WTC11 (cell line): ENCODE measurements at regions not wholly inside any gene's neighbourhood (a gene's known extent, or its start where the extent isn't known, plus 50 kb on each side); places are given as distances from the start of the nearest gene placed in this dataset.

ENCODE experiments used
- ATAC-seq: fragments of 200-7000 bp; cut with Tn5 transposase; 2 replicates; pipeline ENCODE4 v1.10.0; 2021; ENCODE audit warnings: mild to moderate bottlenecking, moderate library complexity
- CTCF ChIA-PET: fragments of 300-600 bp; sonication (Branson Sonifier 250); formaldehyde crosslinking; loops from one replicate; lab custom pipeline; 2021; ENCODE audit warnings: antibody characterized with exemption; lab: Charles Lee
- POLR2A ChIA-PET: fragments of 350-600 bp; sonication (Branson Sonifier 250); formaldehyde crosslinking; loops from one replicate; lab custom pipeline; 2021; ENCODE audit warnings: antibody characterized with exemption; lab: Charles Lee
- DNase-seq: peaks from one replicate; pipeline ENCODE4 v3.0.0; 2021; ENCODE audit warnings: low spot score
- H3K27ac Mint-ChIP-seq: 2 replicates; pipeline ENCODE4 v1.8.0; 2021; ENCODE audit warnings: mixed read lengths
- H3K27me3 Mint-ChIP-seq: 2 replicates; pipeline ENCODE4 v1.8.0; 2021; ENCODE audit warnings: low read depth, mild to moderate bottlenecking, moderate library complexity, mixed read lengths
- H3K36me3 Mint-ChIP-seq: 2 replicates; pipeline ENCODE4 v1.8.0; 2021; ENCODE audit warnings: mixed read lengths
- H3K4me1 Mint-ChIP-seq: 2 replicates; pipeline ENCODE4 v1.8.0; 2022; ENCODE audit warnings: mixed read lengths
- H3K4me3 Mint-ChIP-seq: 2 replicates; pipeline ENCODE4 v1.8.0; 2021; ENCODE audit warnings: mild to moderate bottlenecking, moderate library complexity, mixed read lengths
- H3K9me3 Mint-ChIP-seq: 2 replicates; pipeline ENCODE4 v1.8.0; 2021; ENCODE audit warnings: mixed read lengths
- E2F5 ChIP-seq: sonication (generic); formaldehyde crosslinking; IDR thresholded peaks from 2 replicates; pipeline ENCODE4 v1.8.1; 2022; ENCODE audit warnings: mild to moderate bottlenecking, moderate library complexity, missing genetic modification reagents
- ERG ChIP-seq: fragments of 250-450 bp; sonication (Bioruptor Pico); IDR thresholded peaks from 2 replicates; pipeline ENCODE4 v1.8.0; 2021; ENCODE audit warnings: mild to moderate bottlenecking
- FOXP1 ChIP-seq: sonication (generic); formaldehyde crosslinking; IDR thresholded peaks from 2 replicates; pipeline ENCODE4 v1.8.0; 2022; ENCODE audit warnings: missing genetic modification reagents, mild to moderate bottlenecking, moderate library complexity, borderline replicate concordance
- GTF2I ChIP-seq: fragments of 250-450 bp; sonication (Bioruptor Pico); conservative IDR thresholded peaks from 2 replicates; pipeline ENCODE4 v1.4.0; 2021; ENCODE audit warnings: mild to moderate bottlenecking
- JAZF1 ChIP-seq: fragments of 250-450 bp; sonication (Bioruptor Pico); IDR thresholded peaks from 2 replicates; pipeline ENCODE4 v1.9.0; 2021; ENCODE audit warnings: moderate library complexity, mild to moderate bottlenecking, inconsistent platforms
- KAT7 ChIP-seq: sonication (generic); formaldehyde crosslinking; IDR thresholded peaks from 2 replicates; pipeline ENCODE4 v1.8.1; 2023; ENCODE audit warnings: missing genetic modification reagents, mild to moderate bottlenecking, borderline replicate concordance
- MXD4 ChIP-seq: fragments of 250-450 bp; sonication (Bioruptor Pico); IDR thresholded peaks from 2 replicates; pipeline ENCODE4 v1.8.0; 2021; ENCODE audit warnings: mild to moderate bottlenecking, moderate library complexity, borderline replicate concordance
- NR1H2 ChIP-seq: sonication (generic); formaldehyde crosslinking; IDR thresholded peaks from 2 replicates; pipeline ENCODE4 v1.9.0; 2021; ENCODE audit warnings: mild to moderate bottlenecking, moderate library complexity, missing genetic modification reagents
- PREB ChIP-seq: sonication (generic); formaldehyde crosslinking; IDR thresholded peaks from 2 replicates; pipeline ENCODE4 v1.8.1; 2022; ENCODE audit warnings: mild to moderate bottlenecking, missing genetic modification reagents, moderate library complexity, borderline replicate concordance
- SOX15 ChIP-seq: fragments of 250-450 bp; sonication (Bioruptor Pico); IDR thresholded peaks from 2 replicates; pipeline ENCODE4 v1.9.0; 2021; ENCODE audit warnings: mild to moderate bottlenecking
- TEAD1 ChIP-seq: sonication (generic); formaldehyde crosslinking; IDR thresholded peaks from 2 replicates; pipeline ENCODE4 v1.8.0; 2022; ENCODE audit warnings: mild to moderate bottlenecking, missing genetic modification reagents
- ZBTB21 ChIP-seq: sonication (generic); formaldehyde crosslinking; IDR thresholded peaks from 2 replicates; pipeline ENCODE4 v1.8.1; 2023; ENCODE audit warnings: mild to moderate bottlenecking, missing genetic modification reagents, borderline replicate concordance
- ZBTB43 ChIP-seq: sonication (generic); formaldehyde crosslinking; IDR thresholded peaks from 2 replicates; pipeline ENCODE4 v1.8.1; 2023; ENCODE audit warnings: mild to moderate bottlenecking, missing genetic modification reagents
- ZNF121 ChIP-seq: sonication (generic); formaldehyde crosslinking; IDR thresholded peaks from 2 replicates; pipeline ENCODE4 v1.8.0; 2023; ENCODE audit warnings: missing genetic modification reagents
- ZNF281 ChIP-seq: sonication (generic); formaldehyde crosslinking; IDR thresholded peaks from 2 replicates; pipeline ENCODE4 v1.8.0; 2023; ENCODE audit warnings: mild to moderate bottlenecking, missing genetic modification reagents
- TF ChIP-seq, protein P1 (sequence below): fragments of 200-600 bp; IDR thresholded peaks from 2 replicates; pipeline ENCODE4 v1.8.0; 2022; ENCODE audit warnings: antibody characterized with exemption
- TF ChIP-seq, protein P2 (sequence below): sonication (generic); formaldehyde crosslinking; conservative IDR thresholded peaks from 2 replicates; pipeline ENCODE4 v1.8.1; 2023; ENCODE audit warnings: mild to moderate bottlenecking, low read depth, missing genetic modification reagents, moderate library complexity
- TF ChIP-seq, protein P3 (sequence below): sonication (generic); formaldehyde crosslinking; IDR thresholded peaks from 2 replicates; pipeline ENCODE4 v1.8.0; 2022; ENCODE audit warnings: mild to moderate bottlenecking, missing genetic modification reagents

GRCh38 chr3:111418391-111418790, 123.6 kb upstream of the CD96 start:
- POLR2A ChIA-PET, result no interaction called here
- no peak overlapping the region; the same call in 1 of the 2 replicates for H3K27ac Mint-ChIP-seq
- CTCF ChIA-PET, result no interaction called here
- DNase-seq (no peak), ATAC-seq (no peak)
- TF ChIP-seq, protein P1, sequence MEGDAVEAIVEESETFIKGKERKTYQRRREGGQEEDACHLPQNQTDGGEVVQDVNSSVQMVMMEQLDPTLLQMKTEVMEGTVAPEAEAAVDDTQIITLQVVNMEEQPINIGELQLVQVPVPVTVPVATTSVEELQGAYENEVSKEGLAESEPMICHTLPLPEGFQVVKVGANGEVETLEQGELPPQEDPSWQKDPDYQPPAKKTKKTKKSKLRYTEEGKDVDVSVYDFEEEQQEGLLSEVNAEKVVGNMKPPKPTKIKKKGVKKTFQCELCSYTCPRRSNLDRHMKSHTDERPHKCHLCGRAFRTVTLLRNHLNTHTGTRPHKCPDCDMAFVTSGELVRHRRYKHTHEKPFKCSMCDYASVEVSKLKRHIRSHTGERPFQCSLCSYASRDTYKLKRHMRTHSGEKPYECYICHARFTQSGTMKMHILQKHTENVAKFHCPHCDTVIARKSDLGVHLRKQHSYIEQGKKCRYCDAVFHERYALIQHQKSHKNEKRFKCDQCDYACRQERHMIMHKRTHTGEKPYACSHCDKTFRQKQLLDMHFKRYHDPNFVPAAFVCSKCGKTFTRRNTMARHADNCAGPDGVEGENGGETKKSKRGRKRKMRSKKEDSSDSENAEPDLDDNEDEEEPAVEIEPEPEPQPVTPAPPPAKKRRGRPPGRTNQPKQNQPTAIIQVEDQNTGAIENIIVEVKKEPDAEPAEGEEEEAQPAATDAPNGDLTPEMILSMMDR, result no peak
- TF ChIP-seq ZBTB43 (CRISPR knock-in tag) (no peak), E2F5 (CRISPR knock-in tag) (no peak), NR1H2 (CRISPR knock-in tag) (no peak), MXD4 (CRISPR knock-in tag) (no peak), ZBTB21 (no peak), GTF2I (no peak), JAZF1 (CRISPR knock-in tag) (no peak), SOX15 (no peak), TEAD1 (CRISPR knock-in tag) (no peak), ZNF121 (no peak), PREB (no peak), ZNF281 (CRISPR knock-in tag) (no peak), ERG (CRISPR knock-in tag) (no peak), FOXP1 (CRISPR knock-in tag) (no peak), KAT7 (CRISPR knock-in tag) (no peak)
- TF ChIP-seq, protein P2, sequence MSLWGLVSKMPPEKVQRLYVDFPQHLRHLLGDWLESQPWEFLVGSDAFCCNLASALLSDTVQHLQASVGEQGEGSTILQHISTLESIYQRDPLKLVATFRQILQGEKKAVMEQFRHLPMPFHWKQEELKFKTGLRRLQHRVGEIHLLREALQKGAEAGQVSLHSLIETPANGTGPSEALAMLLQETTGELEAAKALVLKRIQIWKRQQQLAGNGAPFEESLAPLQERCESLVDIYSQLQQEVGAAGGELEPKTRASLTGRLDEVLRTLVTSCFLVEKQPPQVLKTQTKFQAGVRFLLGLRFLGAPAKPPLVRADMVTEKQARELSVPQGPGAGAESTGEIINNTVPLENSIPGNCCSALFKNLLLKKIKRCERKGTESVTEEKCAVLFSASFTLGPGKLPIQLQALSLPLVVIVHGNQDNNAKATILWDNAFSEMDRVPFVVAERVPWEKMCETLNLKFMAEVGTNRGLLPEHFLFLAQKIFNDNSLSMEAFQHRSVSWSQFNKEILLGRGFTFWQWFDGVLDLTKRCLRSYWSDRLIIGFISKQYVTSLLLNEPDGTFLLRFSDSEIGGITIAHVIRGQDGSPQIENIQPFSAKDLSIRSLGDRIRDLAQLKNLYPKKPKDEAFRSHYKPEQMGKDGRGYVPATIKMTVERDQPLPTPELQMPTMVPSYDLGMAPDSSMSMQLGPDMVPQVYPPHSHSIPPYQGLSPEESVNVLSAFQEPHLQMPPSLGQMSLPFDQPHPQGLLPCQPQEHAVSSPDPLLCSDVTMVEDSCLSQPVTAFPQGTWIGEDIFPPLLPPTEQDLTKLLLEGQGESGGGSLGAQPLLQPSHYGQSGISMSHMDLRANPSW (CRISPR knock-in tag), result no peak
- TF ChIP-seq, protein P3, sequence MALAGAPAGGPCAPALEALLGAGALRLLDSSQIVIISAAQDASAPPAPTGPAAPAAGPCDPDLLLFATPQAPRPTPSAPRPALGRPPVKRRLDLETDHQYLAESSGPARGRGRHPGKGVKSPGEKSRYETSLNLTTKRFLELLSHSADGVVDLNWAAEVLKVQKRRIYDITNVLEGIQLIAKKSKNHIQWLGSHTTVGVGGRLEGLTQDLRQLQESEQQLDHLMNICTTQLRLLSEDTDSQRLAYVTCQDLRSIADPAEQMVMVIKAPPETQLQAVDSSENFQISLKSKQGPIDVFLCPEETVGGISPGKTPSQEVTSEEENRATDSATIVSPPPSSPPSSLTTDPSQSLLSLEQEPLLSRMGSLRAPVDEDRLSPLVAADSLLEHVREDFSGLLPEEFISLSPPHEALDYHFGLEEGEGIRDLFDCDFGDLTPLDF, result no peak
- H3K9me3 Mint-ChIP-seq, result peaks cover 15% of the 10 kb centered on the region
- H3K4me1 Mint-ChIP-seq, result peaks cover 22% of the 10 kb centered on the region
- no peak overlapping the region for H3K4me3 Mint-ChIP-seq
- no peaks in the 10 kb centered on the region for H3K36me3 Mint-ChIP-seq
- no peaks in the 10 kb centered on the region for H3K27me3 Mint-ChIP-seq
